Activated CD8-positive, alpha-beta memory T cell treated with anti-CD3 and anti-CD28 coated beads for 48 hours (primary cell): ENCODE measurements at regions not wholly inside any gene's neighbourhood (a gene's known extent, or its start where the extent isn't known, plus 50 kb on each side); places are given as distances from the start of the nearest gene placed in this dataset.

Experiments used
- DNase-seq, 3 experiments: peaks; one replicate each; pipeline ENCODE4 v3.0.0-alpha.2; 2020; ENCODE audit warnings: low read depth in 2 of 3, low spot score in 2 of 3

DNA sequence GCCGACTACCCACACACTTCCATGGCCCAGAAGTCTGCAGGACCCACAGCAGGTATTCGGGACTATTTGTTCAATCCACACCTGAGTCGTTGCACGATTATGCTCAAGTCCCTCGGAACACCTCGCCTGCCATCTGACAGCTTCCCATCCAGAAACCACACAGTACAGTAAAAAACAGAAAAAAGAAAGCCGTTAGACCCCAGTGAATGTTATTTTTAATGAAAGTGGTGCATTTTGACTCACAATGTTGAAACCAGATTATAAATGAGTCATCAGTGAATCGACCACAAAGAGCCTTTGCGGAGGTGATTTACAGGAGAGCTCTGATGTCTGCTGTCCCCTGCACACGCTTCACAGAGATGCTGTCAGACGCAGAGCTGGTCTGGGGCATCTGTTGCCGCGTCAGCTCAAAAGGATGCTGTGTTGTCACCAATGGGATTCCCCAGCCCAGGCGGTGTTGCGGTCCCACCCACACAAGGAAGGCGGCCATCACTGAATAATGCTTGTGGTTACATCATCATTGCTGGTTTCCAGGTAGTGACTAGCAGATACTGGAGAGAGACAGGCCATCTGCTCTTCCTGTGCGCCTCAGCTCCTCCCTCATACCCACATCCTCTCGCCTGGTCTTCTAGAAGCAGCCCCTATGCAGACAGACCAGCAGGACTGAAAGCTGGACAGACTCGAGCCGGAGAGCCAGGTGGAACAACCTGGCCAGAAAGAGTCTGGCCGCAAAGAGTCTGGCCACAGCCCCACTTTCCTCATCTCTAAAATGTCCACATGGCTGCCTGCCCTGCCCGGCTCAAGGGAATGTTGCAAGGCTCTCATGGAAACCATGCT lies 116.8 kb downstream of the TOMM20 start:
- peak; percentile 58 to 91 (median 80) for DNase-seq

DNA sequence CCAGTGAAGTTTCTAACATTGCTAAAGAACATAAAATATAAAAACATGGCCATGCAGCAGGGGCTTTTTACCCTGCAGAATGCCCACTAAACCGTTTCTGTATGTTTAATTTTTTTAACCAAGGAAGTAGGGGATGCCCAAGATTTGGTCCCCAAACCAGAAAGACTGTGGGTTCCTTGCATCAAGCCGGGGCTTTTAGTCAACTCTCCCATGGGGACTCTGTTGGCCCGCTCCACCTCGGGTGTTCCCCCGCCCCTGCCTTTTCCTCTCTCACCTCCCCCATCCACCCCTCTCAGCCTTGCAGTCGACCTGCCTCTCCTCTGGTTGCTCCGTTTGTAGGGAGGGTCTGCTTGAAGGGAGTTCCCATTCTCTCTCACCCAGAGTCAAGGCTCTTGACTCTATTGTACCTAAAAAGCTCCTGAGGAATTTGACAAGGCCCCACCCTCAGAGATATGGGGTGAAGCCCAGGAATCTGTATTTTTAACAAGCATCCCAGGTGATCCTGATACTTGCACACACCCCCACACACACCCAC lies 117.5 kb downstream of the TOMM20 start:
- DNase-seq = peak in 2 of 3 experiments; percentile 61 to 67

DNA sequence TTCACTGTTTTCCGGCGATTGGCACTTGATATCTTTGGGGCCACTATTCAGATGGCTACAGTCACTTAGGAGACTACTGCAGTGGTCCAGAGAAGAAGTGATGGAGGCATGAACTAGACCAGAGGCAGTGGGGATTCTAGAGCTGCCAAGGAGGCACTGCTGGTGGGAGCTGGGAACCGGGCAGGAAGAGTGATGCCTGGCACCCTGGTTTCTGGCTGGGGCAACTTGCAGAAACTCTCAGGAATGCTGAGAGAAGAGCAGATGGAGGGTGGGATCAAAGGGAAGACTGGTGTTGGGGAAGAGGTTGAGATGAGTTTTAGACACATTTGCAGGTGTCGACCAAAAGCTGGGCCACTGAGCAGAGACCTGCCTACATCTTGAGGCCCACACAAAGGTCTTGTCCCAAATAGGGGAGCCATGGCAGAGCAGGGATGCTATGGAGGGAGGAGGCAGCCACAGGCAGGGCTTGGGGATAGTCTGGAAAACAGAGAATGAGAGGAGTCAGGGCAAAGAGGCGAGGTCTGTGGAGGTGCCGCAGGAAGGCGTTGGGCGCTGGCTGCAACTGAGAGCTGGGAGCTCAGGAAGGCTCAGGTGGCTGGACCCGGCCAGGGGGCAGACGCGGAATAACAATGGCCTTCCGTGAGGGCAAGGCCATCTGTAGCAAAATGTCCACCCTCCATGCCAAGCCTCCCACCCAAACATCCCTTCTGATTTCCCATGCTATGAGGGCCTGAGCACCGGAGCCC lies 118.9 kb downstream of the TOMM20 start:
- DNase-seq = no peak

GRCh38 chr1:235009074-235009473 lies 119.6 kb downstream of the TOMM20 start:
- no peak for DNase-seq

DNA sequence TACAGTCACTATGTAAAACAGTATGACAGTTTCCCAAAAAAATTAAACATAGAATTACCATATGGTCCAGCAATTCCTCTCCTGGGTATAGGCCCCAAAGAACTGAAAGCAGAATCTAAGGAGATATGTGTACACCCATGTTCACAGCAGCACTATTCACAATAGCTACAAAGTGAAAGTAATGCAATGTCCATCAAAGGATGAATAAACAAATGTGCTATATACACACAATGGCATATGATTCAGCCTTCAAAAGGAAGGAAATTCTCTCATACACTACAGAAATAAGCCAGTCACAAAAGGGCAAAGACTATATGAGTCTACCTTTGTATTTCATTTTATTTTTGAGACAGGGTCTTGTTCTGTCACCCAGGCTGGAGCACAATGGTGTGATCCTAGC lies 120.4 kb downstream of the TOMM20 start:
- DNase-seq = no peak

GRCh38 chr1:235006816-235007215 lies 121.8 kb downstream of the TOMM20 start:
- DNase-seq = no peak

DNA sequence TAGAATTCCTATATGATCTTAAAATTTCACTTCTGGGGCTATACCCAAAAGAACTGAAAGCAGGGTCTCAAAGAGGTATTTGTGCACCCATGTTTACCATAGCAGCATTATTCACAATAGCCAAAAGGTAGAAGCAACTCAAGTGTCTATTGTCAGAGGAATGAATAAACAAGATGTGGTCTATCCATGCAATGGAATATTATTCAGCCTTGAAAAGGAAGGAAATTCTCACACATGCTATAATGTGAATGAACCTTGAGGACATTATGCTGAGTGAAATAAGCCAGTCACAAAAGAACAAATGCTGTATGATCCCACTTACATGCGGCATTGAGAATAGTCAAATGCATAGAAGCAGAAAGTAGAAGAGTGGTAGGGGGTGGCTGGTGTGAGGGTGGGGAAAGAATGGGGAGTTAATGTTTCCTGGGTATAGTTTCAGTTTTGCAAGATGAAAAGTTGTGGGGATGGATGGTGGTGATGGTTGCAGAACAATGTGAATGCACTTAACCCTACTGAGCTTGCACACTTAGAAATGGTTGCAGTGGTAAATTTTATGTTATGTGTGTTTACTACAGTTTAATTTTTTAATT lies 122.4 kb downstream of the TOMM20 start:
- DNase-seq = no peak

DNA sequence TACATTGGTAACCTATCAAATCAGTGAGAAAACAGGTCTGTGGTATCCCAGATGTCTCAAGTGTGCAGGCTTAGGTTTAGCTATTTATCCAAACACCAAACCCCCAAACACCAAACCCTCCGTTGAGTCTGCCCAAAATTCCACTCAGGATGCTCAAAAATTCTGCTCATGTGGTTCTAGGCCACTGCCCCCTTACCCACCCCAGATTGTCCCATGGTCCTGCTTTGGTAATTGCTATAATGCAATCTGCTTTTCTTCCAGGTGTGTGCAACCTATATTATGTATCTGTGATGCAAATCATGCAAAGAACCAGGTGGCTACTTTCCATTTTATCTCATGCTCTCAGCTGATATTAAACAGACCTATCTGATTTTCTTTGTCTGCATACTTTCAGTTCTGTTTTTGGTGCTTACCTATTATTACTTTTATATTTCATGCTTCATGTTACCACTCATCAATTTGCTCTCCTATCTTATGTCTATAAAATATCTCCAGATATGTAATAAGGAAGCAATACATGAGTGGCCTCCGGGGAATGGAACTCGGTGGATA lies 123.7 kb downstream of the TOMM20 start:
- no peak for DNase-seq

DNA sequence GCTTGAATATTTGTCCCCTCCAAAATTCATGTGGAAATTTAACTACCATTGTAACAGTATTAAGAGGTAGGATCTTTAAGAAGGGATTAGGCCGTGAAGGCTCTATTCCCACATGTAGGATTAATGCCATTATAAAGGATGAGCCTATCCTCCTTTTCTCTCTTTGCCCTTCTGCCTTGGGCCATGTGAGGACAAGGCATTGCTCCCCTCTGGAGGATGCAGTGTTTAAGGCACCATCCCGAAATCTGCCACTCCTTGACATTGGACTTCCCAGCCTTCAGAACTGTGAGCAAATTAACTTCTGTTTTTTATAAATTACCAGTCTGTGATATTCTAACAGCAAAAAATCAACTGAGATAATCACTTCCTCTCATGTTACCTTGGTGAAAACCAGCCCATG lies 124.4 kb downstream of the TOMM20 start:
- no peak for DNase-seq

- DNase-seq = no peak
Measured at GRCh38 chr1:235002706-235003300, 125.8 kb downstream of the TOMM20 start.

- no peak for DNase-seq
Measured at GRCh38 chr1:234999513-234999940, 129.1 kb downstream of the TOMM20 start.

GRCh38 chr1:234997896-234998741 lies 130.5 kb downstream of the TOMM20 start:
- DNase-seq = no peak

GRCh38 chr1:234997201-234997895 lies 131.3 kb downstream of the TOMM20 start:
- no peak for DNase-seq

GRCh38 chr1:234996245-234996757 lies 132.3 kb downstream of the TOMM20 start:
- DNase-seq = no peak

- no peak for DNase-seq
Measured at GRCh38 chr1:234994436-234995295, 134.0 kb downstream of the TOMM20 start.

DNA sequence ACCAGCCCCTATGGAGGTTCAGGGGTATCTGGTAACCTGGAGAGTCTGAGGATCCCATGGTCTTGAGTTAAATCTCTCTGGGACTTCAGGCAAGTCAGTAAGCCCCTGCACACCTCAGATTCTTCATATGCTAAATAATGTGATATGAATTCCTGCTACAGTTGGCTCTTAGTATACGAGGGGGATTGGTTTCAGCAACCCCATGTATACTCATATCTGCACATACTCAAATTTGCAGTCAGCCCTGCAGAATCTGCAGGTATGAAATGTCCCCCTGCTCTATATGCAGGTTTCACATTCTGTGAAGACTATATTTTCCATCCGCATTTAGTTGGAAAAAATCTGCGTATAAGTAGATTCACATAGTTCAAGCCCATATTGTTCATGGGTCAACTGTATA lies 136.6 kb downstream of the TOMM20 start:
- DNase-seq = no peak

DNA sequence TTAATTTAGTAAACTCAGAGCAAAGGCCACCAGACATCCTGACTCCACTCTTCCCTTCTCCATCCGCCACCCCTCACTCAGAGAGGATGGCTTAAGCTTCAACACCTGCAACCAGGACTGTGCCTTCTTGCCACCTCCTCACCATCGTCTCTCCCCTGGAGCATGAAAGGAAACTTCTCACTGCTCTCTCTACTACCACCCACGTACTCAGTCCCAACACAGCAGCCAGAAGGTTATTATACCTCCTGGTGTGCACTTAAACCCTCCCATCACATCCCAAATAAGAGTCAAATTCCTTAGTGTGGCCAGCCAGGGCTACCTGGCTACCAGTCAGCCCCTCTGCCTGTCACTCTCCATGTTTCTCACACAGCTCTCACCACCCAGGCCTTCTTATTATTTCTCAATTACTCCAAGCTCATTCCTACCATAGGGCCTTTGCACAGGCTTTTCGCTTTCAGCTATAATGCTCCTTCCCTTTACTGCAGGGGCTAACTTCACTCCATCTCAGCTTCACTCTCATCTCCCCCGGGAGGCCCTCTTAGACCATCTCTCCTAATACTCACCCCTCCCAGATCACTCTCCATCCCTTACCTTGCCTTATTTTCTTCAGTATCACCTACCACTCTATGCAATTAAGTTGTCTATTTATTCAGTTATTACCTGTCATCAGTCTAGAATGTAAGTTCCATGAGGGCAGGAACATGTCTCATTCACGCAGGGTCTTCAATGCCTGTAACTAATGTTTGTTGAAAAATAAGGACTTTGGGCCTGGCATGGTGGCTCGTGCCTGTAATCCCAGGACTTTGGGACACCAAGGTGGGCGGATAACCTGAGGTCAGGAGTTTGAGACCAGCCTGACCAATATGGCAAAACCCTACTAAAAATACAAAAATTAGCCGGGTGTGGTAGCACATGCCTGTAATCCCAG lies 137.5 kb downstream of the TOMM20 start:
- DNase-seq = no peak
